ENCODE measurements at regions not wholly inside any gene's neighbourhood (a gene's known extent, or its start where the extent isn't known, plus 50 kb on each side); places are given as distances from the start of the nearest gene placed in this dataset.

GRCh38 chr2:6444514-6444913, 421.2 kb downstream of the CMPK2 start:
- no peak for DNase-seq (ENCODE audit: low read depth, low spot score)
- no peak overlapping the region for H3K4me3 ChIP-seq (ENCODE audit: low read length)

GRCh38 chr2:6445156-6445555, 420.6 kb downstream of the CMPK2 start:
- no peak overlapping the region for H3K4me3 ChIP-seq (ENCODE audit: low read length)
- DNase-seq (ENCODE audit: low read depth, low spot score) = no peak

DNA sequence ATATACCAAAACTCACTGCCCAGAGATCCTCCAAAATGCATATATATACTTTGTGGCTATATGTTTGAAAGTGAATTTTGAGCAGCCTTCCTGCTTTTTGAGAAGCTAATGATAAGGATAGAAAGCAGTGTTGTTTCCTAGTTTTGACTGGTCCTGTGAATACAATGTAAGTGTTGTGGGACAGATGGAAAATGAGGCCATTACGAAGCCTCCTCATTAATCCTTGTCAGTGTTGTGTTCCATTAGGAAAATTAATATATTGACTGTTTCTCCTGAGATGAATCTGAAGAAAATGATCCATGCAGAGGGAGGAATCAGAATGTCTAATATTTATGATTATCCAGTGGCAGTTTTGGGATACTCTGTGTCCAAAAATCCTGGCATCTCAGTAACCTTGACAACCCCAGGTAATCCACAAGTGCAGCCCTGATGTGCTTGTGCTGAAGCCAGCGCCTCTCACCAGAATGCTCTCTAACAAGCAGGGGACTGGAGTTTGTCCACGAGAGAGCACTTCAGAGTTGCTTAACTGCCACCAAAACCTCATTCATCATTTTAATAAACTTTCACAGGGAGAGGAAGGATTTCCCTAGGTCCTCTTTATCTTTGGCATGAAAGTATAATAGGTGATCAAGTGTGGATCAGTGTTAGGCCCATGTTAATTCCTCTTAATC, 418.6 kb downstream of the CMPK2 start:
- DNase-seq (ENCODE audit: low read depth, low spot score) = no peak
- H3K4me3 ChIP-seq (ENCODE audit: low read length) = no peak overlapping the region

GRCh38 chr2:6448893-6449292, 416.8 kb downstream of the CMPK2 start:
- DNase-seq (ENCODE audit: low read depth, low spot score) = no peak
- no peak overlapping the region for H3K4me3 ChIP-seq (ENCODE audit: low read length)

DNA sequence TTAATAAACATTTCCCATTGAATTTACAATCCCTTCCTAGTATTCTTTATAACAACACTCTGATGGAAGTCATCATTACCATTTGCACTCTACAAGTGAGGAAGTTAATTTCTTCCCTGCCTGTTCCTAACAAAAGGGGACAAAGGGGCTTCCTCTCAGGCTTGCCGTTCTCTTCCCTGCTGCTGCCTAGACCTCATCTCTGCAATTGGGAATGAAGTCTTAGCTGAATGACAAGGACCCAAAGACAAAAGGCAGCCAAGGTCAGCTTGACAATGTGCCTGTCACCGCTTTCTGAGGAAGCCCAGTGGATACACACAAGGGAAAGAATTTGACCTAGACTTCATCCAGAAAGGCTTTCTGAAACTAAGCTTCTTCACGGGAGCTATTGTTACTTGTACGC, 416.4 kb downstream of the CMPK2 start:
- H3K4me3 ChIP-seq (ENCODE audit: low read length) = no peak overlapping the region
- no peak for DNase-seq (ENCODE audit: low read depth, low spot score)

DNA sequence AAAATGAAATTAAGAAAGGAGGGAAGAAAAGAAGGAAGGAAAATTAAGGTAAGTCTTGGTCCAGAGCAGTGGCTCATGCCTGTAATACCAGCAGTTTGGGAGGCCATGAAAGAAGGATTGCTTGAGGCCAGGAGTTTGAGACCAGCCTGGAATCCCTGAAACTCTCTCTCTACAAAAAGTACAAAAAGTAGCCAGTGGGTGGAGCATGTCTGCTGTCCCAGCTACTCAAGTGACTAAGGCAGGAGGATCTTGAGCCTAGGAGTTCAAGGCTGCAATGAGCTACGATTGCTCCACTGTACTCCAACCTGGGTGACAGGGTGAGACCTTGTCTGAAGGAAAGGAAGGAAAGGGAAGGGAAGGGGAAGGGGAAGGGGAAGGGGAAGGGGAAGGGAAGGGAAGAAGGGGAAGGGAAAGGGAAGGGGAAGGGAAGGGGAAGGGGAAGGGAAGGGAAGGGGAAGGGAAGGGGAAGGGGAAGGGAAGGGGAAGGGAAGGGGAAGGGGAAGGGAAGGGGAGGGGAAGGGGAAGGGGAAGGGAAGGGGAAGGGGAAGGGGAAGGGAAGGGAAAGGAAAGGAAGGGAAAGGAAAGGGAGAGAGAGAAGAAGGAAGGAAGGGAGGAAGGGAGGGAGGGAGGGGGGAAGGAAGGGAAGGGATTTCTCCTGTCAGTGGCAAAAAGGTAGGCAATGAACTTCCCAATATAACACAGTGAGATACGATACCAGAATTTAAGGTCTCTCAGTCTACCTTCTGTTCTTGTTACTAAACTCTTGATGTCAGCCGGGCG, 412.8 kb downstream of the CMPK2 start:
- DNase-seq (ENCODE audit: low read depth, low spot score) = peak; percentile 4
- H3K4me3 ChIP-seq (ENCODE audit: low read length) = no peak overlapping the region

- H3K4me3 ChIP-seq (ENCODE audit: low read length) = no peak overlapping the region
- no peak for DNase-seq (ENCODE audit: low read depth, low spot score)
These were observed 411.3 kb downstream of the CMPK2 start for GRCh38 chr2:6454286-6454990.

DNA sequence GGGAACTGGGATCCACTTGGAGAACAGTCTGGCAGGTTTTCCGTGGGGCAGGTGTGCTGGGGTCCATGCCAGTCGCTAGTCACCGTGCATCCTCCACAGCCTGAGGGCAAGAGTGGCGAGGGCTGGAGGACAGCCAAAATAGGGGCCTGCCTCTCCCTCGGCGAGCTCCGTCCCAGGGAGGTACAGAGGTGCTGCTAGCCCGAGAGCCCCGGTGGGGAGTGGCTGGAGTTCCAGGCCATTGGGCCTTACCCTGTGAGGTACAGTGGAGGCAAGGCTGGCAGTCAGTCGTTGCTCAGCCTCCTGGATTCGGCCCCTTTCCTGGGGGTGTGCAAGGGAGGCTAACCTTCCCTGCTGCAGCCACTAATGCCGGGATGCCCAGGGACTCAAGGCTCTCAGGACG, 406.6 kb downstream of the CMPK2 start:
- no peak overlapping the region for H3K4me3 ChIP-seq (ENCODE audit: low read length)

GRCh38 chr2:6470518-6470917, 395.2 kb downstream of the CMPK2 start:
- no peak overlapping the region for H3K4me3 ChIP-seq (ENCODE audit: low read length)
- no peak for DNase-seq (ENCODE audit: low read depth, low spot score)

More for the DNA sequence above, 406.6 kb downstream of the CMPK2 start:
- DNase-seq (ENCODE audit: low read depth, low spot score) = no peak

GRCh38 chr2:6471419-6471818, 394.3 kb downstream of the CMPK2 start:
- no peak for DNase-seq (ENCODE audit: low read depth, low spot score)
- H3K4me3 ChIP-seq (ENCODE audit: low read length) = no peak overlapping the region

DNA sequence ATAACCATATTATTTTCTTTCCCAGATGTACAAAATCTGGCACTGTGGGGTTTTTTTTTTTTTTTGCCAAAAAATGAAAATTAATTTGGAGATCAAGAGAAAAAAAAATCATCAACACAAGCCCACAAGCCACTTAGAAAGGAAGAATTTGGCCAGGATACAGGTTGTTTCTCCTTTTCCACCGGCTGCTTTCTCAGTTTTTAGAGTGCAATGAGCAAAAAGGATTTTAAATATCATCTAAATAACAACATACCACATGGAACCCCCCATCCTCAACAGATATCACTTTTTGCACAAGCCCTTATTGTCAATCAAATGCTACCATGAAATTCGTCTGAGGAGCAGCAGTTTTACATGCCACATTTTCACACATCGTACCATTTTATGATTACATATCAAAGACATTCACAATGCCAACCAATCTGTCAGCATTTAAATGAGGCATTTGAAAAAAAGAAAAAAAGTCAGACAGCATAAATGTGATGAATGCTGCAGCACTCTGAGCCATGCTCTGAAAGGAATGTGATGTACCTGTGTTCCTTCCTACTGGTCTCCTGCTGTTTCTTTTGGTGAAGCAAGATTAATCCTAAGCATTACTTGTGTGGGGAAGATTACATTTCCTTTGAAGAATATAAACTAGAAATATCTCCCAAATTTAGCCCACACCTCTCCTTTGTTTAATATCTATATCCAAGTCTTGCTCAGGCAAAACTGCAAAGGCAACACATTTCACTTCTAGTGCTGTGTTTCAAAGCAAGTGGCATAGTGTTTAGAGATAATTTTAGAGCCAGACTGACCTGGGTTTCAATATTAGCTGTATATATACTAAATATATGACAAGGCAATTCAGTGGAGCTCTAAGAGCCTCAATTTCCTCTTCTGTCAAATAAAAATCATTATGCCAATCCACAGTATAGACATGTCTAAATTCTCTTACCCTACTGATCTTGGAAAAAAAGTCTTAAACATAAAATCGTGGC, 391.3 kb downstream of the CMPK2 start:
- H3K4me3 ChIP-seq (ENCODE audit: low read length) = no peak overlapping the region
- no peak for DNase-seq (ENCODE audit: low read depth, low spot score)

DNA sequence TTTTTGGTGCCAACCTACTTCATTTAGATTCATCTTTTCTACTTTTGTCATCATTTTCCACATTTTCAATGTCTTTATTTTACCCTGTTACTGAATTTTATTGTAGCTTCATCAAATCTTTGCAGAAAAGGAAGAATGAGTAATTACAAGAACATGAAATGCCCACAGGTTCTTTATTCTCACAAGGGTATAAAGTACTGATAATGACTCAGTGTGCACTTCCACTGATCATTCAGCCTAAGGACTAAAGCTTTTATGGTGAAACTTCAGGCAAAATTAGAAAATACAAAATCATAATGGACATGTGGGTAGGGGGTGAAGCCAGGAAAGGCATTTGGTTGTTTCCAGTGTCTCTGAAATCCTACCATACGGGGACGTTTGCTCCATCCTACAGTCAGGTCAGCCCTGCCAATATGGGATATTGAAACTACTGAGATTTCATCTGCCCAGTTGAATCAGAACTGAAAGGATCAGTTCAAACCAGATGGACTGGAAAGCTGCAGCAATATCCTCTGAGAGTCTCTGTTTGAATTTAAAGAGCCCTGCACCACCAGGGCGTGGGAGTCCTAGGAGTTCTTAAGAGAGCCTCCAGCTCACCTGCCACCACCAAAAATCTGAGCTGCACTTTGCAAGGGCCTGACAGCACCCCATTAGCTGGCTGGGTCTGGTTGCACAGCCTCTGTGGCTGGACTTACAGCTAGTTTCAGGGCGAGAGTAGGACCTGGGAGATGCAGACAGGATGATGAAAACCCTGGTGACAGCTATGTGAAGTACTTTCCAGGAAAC, 390.4 kb downstream of the CMPK2 start:
- no peak for DNase-seq (ENCODE audit: low read depth, low spot score)
- H3K4me3 ChIP-seq (ENCODE audit: low read length) = no peak overlapping the region

- no peak for DNase-seq (ENCODE audit: low read depth, low spot score)
- no peak overlapping the region for H3K4me3 ChIP-seq (ENCODE audit: low read length)
These were observed 385.2 kb downstream of the CMPK2 start for GRCh38 chr2:6480514-6480913.

DNA sequence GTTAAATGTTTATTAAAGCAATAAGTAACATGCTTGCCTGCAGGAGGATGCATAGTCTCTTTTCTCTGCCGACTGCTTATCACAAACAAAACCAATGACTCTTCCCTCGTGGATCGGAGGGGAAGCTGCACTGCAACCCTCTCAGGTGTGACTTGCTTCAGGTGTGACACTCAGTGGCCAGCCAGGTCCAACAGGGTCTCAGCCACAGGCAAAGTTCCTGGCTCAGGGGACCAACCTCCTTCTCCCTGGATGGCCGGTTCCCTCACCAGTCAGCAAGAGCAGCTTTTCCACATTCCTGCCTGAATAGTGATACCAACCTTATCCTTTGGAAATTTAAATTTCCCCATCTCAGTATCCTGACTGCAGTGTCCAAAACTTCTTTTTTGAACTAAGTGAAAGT, 383.5 kb downstream of the CMPK2 start:
- no peak overlapping the region for H3K4me3 ChIP-seq (ENCODE audit: low read length)
- no peak for DNase-seq (ENCODE audit: low read depth, low spot score)

- no peak overlapping the region for H3K4me3 ChIP-seq (ENCODE audit: low read length)
- no peak for DNase-seq (ENCODE audit: low read depth, low spot score)
These were observed 377.9 kb downstream of the CMPK2 start for GRCh38 chr2:6487765-6488164.

- DNase-seq (ENCODE audit: low read depth, low spot score) = no peak
- no peak overlapping the region for H3K4me3 ChIP-seq (ENCODE audit: low read length)
These were observed 373.1 kb downstream of the CMPK2 start for GRCh38 chr2:6492573-6492972.

DNA sequence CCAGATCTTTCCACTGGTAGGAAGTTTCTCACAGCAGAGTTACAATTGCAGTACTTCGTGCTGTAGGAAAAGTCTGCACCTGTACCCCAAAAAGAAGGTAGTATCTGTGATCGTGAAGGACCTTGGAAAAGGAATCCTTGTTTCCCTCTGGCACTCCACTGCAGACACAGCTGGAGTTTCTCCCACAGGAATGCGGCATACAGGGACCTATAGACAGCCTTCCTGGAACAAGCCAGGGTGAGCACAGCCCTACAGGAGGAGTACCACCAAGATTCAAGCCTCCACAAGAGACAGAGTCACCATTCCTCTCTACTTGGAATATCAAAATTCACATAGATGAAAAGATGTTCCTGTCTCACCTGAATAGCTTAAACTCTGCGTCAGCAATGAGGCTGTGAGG, 372.4 kb downstream of the CMPK2 start:
- DNase-seq (ENCODE audit: low read depth, low spot score) = no peak
- H3K4me3 ChIP-seq (ENCODE audit: low read length) = no peak overlapping the region

- H3K4me3 ChIP-seq (ENCODE audit: low read length) = no peak overlapping the region
- DNase-seq (ENCODE audit: low read depth, low spot score) = no peak
These were observed 372.0 kb downstream of the CMPK2 start for GRCh38 chr2:6493669-6494068.

All from Jurkat, Clone E6-1 (cell line).